WTC11 (cell line): ENCODE measurements at regions not wholly inside any gene's neighbourhood (a gene's known extent, or its start where the extent isn't known, plus 50 kb on each side); places are given as distances from the start of the nearest gene placed in this dataset.

Experiments used
- ATAC-seq: fragments of 200-7000 bp; cut with Tn5 transposase; 2 replicates; pipeline ENCODE4 v1.10.0; 2021; ENCODE audit warnings: mild to moderate bottlenecking, moderate library complexity
- CTCF ChIA-PET: fragments of 300-600 bp; sonication (Branson Sonifier 250); formaldehyde crosslinking; loops from one replicate; lab custom pipeline; 2021; ENCODE audit warnings: antibody characterized with exemption; lab: Charles Lee
- POLR2A ChIA-PET: fragments of 350-600 bp; sonication (Branson Sonifier 250); formaldehyde crosslinking; loops from one replicate; lab custom pipeline; 2021; ENCODE audit warnings: antibody characterized with exemption; lab: Charles Lee
- DNase-seq: peaks from one replicate; pipeline ENCODE4 v3.0.0; 2021; ENCODE audit warnings: low spot score
- H3K27ac Mint-ChIP-seq: 2 replicates; pipeline ENCODE4 v1.8.0; 2021; ENCODE audit warnings: mixed read lengths
- H3K27me3 Mint-ChIP-seq: 2 replicates; pipeline ENCODE4 v1.8.0; 2021; ENCODE audit warnings: low read depth, mild to moderate bottlenecking, moderate library complexity, mixed read lengths
- H3K36me3 Mint-ChIP-seq: 2 replicates; pipeline ENCODE4 v1.8.0; 2021; ENCODE audit warnings: mixed read lengths
- H3K4me1 Mint-ChIP-seq: 2 replicates; pipeline ENCODE4 v1.8.0; 2022; ENCODE audit warnings: mixed read lengths
- H3K4me3 Mint-ChIP-seq: 2 replicates; pipeline ENCODE4 v1.8.0; 2021; ENCODE audit warnings: mild to moderate bottlenecking, moderate library complexity, mixed read lengths
- H3K9me3 Mint-ChIP-seq: 2 replicates; pipeline ENCODE4 v1.8.0; 2021; ENCODE audit warnings: mixed read lengths
- ATF1 ChIP-seq: sonication (generic); formaldehyde crosslinking; IDR thresholded peaks from 2 replicates; pipeline ENCODE4 v1.8.1; 2023; ENCODE audit warnings: mild to moderate bottlenecking, moderate library complexity, missing genetic modification reagents
- CREM ChIP-seq: sonication (generic); formaldehyde crosslinking; IDR thresholded peaks from 2 replicates; pipeline ENCODE4 v1.8.1; 2022; ENCODE audit warnings: mild to moderate bottlenecking, missing genetic modification reagents, moderate library complexity
- EMX1 ChIP-seq: fragments of 250-450 bp; sonication (Bioruptor Pico); IDR thresholded peaks from 2 replicates; pipeline ENCODE4 v1.8.0; 2021; ENCODE audit warnings: mild to moderate bottlenecking
- GABPB1 ChIP-seq: sonication (generic); formaldehyde crosslinking; IDR thresholded peaks from 2 replicates; pipeline ENCODE4 v1.8.1; 2023; ENCODE audit warnings: mild to moderate bottlenecking, missing genetic modification reagents
- NFE2L1 ChIP-seq: sonication (generic); formaldehyde crosslinking; IDR thresholded peaks from 2 replicates; pipeline ENCODE4 v1.8.1; 2023; ENCODE audit warnings: missing genetic modification reagents
- NFYB ChIP-seq: sonication (generic); formaldehyde crosslinking; conservative IDR thresholded peaks from 2 replicates; pipeline ENCODE4 v1.8.0; 2022; ENCODE audit warnings: low read depth, missing genetic modification reagents
- NR2C2 ChIP-seq: sonication (generic); formaldehyde crosslinking; IDR thresholded peaks from 2 replicates; pipeline ENCODE4 v1.8.0; 2022; ENCODE audit warnings: mild to moderate bottlenecking, missing genetic modification reagents
- ZNF121 ChIP-seq: sonication (generic); formaldehyde crosslinking; IDR thresholded peaks from 2 replicates; pipeline ENCODE4 v1.8.0; 2023; ENCODE audit warnings: missing genetic modification reagents
- ZNF219 ChIP-seq: sonication (generic); formaldehyde crosslinking; IDR thresholded peaks from 2 replicates; pipeline ENCODE4 v1.8.0; 2023; ENCODE audit warnings: missing genetic modification reagents, mild to moderate bottlenecking, borderline replicate concordance
- ZNF317 ChIP-seq: sonication (generic); formaldehyde crosslinking; IDR thresholded peaks from 2 replicates; pipeline ENCODE4 v1.8.1; 2023; ENCODE audit warnings: low read depth, mild to moderate bottlenecking, moderate library complexity, missing genetic modification reagents, borderline replicate concordance
- ZNF671 ChIP-seq: fragments of 250-450 bp; sonication (Bioruptor Pico); IDR thresholded peaks from 2 replicates; pipeline ENCODE4 v1.8.0; 2021; ENCODE audit warnings: mild to moderate bottlenecking
- TF ChIP-seq, protein P1 (sequence below): sonication (generic); formaldehyde crosslinking; IDR thresholded peaks from 2 replicates; pipeline ENCODE4 v1.8.0; 2023; ENCODE audit warnings: missing genetic modification reagents, mild to moderate bottlenecking, borderline replicate concordance
- TF ChIP-seq, protein P2 (sequence below): sonication (generic); formaldehyde crosslinking; conservative IDR thresholded peaks from 2 replicates; pipeline ENCODE4 v1.8.1; 2023; ENCODE audit warnings: mild to moderate bottlenecking, low read depth, missing genetic modification reagents, moderate library complexity
- TF ChIP-seq, protein P3 (sequence below): fragments of 250-450 bp; sonication (Bioruptor Pico); conservative IDR thresholded peaks from 2 replicates; pipeline ENCODE4 v1.9.0; 2021; ENCODE audit warnings: mild to moderate bottlenecking

DNA sequence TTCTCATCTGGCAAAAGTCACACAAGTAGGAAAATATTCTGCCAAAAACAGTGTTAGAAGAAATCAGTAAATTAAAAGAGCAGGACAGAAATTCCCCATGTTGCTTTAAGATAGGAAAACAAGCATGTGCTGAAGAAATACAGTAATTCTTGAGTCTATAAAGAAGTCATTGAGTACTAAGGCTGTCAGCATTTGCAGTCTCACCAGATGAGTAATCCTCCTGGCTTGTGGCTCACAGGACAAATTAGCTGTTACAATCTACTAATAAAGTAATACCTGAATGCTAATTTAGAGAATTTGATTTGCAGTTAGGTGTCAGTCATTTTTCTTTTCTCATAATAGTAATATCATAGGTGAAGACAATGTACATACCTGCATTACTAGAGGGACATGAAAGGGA, 1158.9 kb upstream of the CELF2 start:
- peaks cover 24% of the 10 kb centered on the region for H3K9me3 Mint-ChIP-seq
- no peak for ATAC-seq

DNA sequence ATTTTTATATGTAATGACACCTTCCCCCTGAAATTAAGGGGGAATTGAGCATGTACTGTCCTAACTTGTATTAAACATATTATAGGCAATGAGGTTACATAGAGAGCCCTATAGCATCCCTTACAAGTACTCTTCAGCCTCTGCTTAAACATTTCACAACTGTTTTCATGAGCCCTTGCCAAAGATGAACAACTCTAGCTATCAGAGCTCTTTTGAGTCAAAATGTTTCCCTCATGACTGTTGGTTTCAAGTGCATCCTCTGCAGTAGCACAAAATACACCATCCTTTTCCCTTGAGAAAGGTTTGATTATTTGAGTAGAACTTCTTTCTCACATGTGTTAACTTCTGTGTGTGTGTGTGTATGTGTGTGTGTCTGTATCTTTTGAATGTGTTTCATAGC, 1157.6 kb upstream of the CELF2 start:
- ChIA-PET POLR2A (no interaction called here), CTCF (no interaction called here)
- DNase-seq (no peak), ATAC-seq (no peak)
- TF ChIP-seq ZNF671 (CRISPR knock-in tag) (no peak), ZNF121 (CRISPR knock-in tag) (no peak), EMX1 (CRISPR knock-in tag) (no peak), NR2C2 (CRISPR knock-in tag) (no peak), GABPB1 (no peak), ZNF317 (CRISPR knock-in tag) (no peak), ATF1 (CRISPR knock-in tag) (no peak), ZNF219 (CRISPR knock-in tag) (no peak), CREM (CRISPR knock-in tag) (no peak), NFE2L1 (CRISPR knock-in tag) (no peak)
- TF ChIP-seq, protein P1, sequence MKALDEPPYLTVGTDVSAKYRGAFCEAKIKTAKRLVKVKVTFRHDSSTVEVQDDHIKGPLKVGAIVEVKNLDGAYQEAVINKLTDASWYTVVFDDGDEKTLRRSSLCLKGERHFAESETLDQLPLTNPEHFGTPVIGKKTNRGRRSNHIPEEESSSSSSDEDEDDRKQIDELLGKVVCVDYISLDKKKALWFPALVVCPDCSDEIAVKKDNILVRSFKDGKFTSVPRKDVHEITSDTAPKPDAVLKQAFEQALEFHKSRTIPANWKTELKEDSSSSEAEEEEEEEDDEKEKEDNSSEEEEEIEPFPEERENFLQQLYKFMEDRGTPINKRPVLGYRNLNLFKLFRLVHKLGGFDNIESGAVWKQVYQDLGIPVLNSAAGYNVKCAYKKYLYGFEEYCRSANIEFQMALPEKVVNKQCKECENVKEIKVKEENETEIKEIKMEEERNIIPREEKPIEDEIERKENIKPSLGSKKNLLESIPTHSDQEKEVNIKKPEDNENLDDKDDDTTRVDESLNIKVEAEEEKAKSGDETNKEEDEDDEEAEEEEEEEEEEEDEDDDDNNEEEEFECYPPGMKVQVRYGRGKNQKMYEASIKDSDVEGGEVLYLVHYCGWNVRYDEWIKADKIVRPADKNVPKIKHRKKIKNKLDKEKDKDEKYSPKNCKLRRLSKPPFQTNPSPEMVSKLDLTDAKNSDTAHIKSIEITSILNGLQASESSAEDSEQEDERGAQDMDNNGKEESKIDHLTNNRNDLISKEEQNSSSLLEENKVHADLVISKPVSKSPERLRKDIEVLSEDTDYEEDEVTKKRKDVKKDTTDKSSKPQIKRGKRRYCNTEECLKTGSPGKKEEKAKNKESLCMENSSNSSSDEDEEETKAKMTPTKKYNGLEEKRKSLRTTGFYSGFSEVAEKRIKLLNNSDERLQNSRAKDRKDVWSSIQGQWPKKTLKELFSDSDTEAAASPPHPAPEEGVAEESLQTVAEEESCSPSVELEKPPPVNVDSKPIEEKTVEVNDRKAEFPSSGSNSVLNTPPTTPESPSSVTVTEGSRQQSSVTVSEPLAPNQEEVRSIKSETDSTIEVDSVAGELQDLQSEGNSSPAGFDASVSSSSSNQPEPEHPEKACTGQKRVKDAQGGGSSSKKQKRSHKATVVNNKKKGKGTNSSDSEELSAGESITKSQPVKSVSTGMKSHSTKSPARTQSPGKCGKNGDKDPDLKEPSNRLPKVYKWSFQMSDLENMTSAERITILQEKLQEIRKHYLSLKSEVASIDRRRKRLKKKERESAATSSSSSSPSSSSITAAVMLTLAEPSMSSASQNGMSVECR (CRISPR knock-in tag) = no peak
- Mint-ChIP-seq H3K4me1 (no peaks in the 10 kb centered on the region), H3K4me3 (no peak overlapping the region), H3K27me3 (no peaks in the 10 kb centered on the region), H3K36me3 (peaks cover 7% of the 10 kb centered on the region), H3K9me3 (peaks cover 22% of the 10 kb centered on the region), H3K27ac (no peak overlapping the region)

More for the DNA sequence above, 1158.9 kb upstream of the CELF2 start:
- TF ChIP-seq NFYB (CRISPR knock-in tag) (no peak), GABPB1 (no peak), NR2C2 (CRISPR knock-in tag) (no peak), ATF1 (CRISPR knock-in tag) (no peak)
- TF ChIP-seq, protein P2, sequence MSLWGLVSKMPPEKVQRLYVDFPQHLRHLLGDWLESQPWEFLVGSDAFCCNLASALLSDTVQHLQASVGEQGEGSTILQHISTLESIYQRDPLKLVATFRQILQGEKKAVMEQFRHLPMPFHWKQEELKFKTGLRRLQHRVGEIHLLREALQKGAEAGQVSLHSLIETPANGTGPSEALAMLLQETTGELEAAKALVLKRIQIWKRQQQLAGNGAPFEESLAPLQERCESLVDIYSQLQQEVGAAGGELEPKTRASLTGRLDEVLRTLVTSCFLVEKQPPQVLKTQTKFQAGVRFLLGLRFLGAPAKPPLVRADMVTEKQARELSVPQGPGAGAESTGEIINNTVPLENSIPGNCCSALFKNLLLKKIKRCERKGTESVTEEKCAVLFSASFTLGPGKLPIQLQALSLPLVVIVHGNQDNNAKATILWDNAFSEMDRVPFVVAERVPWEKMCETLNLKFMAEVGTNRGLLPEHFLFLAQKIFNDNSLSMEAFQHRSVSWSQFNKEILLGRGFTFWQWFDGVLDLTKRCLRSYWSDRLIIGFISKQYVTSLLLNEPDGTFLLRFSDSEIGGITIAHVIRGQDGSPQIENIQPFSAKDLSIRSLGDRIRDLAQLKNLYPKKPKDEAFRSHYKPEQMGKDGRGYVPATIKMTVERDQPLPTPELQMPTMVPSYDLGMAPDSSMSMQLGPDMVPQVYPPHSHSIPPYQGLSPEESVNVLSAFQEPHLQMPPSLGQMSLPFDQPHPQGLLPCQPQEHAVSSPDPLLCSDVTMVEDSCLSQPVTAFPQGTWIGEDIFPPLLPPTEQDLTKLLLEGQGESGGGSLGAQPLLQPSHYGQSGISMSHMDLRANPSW = no peak
- TF ChIP-seq, protein P3, sequence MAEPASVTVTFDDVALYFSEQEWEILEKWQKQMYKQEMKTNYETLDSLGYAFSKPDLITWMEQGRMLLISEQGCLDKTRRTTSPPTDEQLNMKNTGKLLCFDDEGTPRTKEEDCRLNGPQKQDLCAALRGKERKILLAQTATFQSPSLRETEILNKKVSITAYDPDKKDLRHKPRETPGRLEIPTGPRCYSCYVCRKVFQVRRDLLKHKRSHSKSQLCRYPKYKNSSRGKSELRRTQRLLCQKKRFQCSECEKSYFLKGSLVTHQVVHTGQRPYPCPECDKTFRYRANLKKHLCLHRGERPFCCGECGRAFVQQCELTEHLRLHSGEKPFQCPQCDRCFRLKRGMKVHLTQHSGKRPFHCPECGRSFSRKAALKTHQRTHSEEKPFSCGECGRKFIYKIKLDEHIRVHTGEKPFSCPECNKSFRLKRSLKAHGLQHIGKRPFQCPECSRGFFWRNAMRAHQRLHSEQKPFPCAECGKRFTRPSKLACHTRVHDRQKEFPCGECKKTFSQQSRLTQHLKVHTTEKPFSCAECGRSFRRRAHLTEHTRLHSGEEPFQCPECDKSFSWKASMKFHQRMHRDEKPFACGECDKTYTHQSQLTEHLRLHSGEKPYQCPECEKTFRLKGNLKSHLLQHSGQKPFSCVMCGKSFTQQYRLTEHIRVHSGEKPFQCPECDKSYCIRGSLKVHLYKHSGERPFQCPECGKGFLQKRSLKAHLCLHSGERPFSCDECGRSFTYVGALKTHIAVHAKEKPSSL = no peak
- TF ChIP-seq, protein P1 (CRISPR knock-in tag) = no peak
- TF ChIP-seq, all 79 proteins: peak for 0
- Mint-ChIP-seq H3K4me3 (no peak overlapping the region), H3K27ac (no peak overlapping the region), H3K36me3 (peaks cover 9% of the 10 kb centered on the region), H3K4me1 (no peaks in the 10 kb centered on the region), H3K27me3 (no peaks in the 10 kb centered on the region)
- POLR2A ChIA-PET = no interaction called here
- DNase-seq = no peak
- CTCF ChIA-PET = no interaction called here
